ENCODE measurements at regions not wholly inside any gene's neighbourhood (a gene's known extent, or its start where the extent isn't known, plus 50 kb on each side); places are given as distances from the start of the nearest gene placed in this dataset.

- WGBS (ENCODE audit: insufficient coverage, low coverage, low lambda C conversion rate, missing lambda C conversion rate) = 59% methylated on average over 2 of the region's 2 CpGs
- intact Hi-C loops (cut with DNase I) = no loop called here
- DNase-seq = no peak
- H3K9me3 ChIP-seq = no peaks in the 10 kb centered on the region
- no peaks in the 10 kb centered on the region for H3K36me3 ChIP-seq
- no peak for ATAC-seq
- no peak overlapping the region for H3K4me3 ChIP-seq
- TF ChIP-seq POLR2A (IDR thresholded peaks at IDR 0.05) (no peak), CTCF (IDR thresholded peaks at IDR 0.05) (no peak)
- no peaks in the 10 kb centered on the region for H3K27me3 ChIP-seq
- no peaks in the 10 kb centered on the region for H3K4me1 ChIP-seq
- no peak overlapping the region for H3K27ac ChIP-seq
These were observed 828.8 kb upstream of the CRIM1 start for GRCh38 chr2:35526741-35527140.

GRCh38 chr2:35522450-35522849, 833.1 kb upstream of the CRIM1 start:
- TF ChIP-seq POLR2A (IDR thresholded peaks at IDR 0.05) (no peak), CTCF (IDR thresholded peaks at IDR 0.05) (no peak)
- ATAC-seq (peak in 1 of 4 donors; percentile 18), DNase-seq (no peak)
- Histone ChIP-seq H3K27ac (no peak overlapping the region), H3K27me3 (no peaks in the 10 kb centered on the region), H3K4me1 (no peaks in the 10 kb centered on the region), H3K9me3 (no peaks in the 10 kb centered on the region), H3K36me3 (no peaks in the 10 kb centered on the region), H3K4me3 (no peak overlapping the region)
- intact Hi-C loops (cut with DNase I) = no loop called here
- WGBS (ENCODE audit: insufficient coverage, low coverage, low lambda C conversion rate, missing lambda C conversion rate) = 67% methylated on average over 1 of the region's 3 CpGs

GRCh38 chr2:35510636-35511035, 844.9 kb upstream of the CRIM1 start:
- 38% methylated on average over 3 of the region's 3 CpGs for WGBS (ENCODE audit: insufficient coverage, low coverage, low lambda C conversion rate, missing lambda C conversion rate)
- H3K27ac ChIP-seq = no peak overlapping the region
- intact Hi-C loops (cut with DNase I) = no loop called here

GRCh38 chr2:35508601-35509000, 847.0 kb upstream of the CRIM1 start:
- Histone ChIP-seq H3K4me1 (no peaks in the 10 kb centered on the region), H3K27me3 (no peaks in the 10 kb centered on the region), H3K36me3 (no peaks in the 10 kb centered on the region), H3K27ac (no peak overlapping the region), H3K4me3 (no peak overlapping the region), H3K9me3 (no peaks in the 10 kb centered on the region)
- intact Hi-C loops (cut with DNase I) = no loop called here
- 34% methylated on average over 2 of the region's 2 CpGs for WGBS (ENCODE audit: insufficient coverage, low coverage, low lambda C conversion rate, missing lambda C conversion rate)
- ATAC-seq = no peak
- TF ChIP-seq POLR2A (IDR thresholded peaks at IDR 0.05) (no peak), CTCF (IDR thresholded peaks at IDR 0.05) (no peak)
- DNase-seq = no peak

More at GRCh38 chr2:35510636-35511035, 844.9 kb upstream of the CRIM1 start:
- H3K36me3 ChIP-seq = no peaks in the 10 kb centered on the region
- no peaks in the 10 kb centered on the region for H3K9me3 ChIP-seq
- DNase-seq = no peak
- H3K27me3 ChIP-seq = no peaks in the 10 kb centered on the region
- no peak for ATAC-seq
- H3K4me3 ChIP-seq = no peak overlapping the region
- TF ChIP-seq POLR2A (IDR thresholded peaks at IDR 0.05) = no peak
- no peaks in the 10 kb centered on the region for H3K4me1 ChIP-seq

- H3K36me3 ChIP-seq = no peaks in the 10 kb centered on the region
- no peak overlapping the region for H3K27ac ChIP-seq
- H3K4me3 ChIP-seq = no peak overlapping the region
- H3K9me3 ChIP-seq = no peaks in the 10 kb centered on the region
- intact Hi-C loops (cut with DNase I) = no loop called here
- no peak for DNase-seq
- no peaks in the 10 kb centered on the region for H3K4me1 ChIP-seq
- ATAC-seq = no peak
- TF ChIP-seq POLR2A (IDR thresholded peaks at IDR 0.05) (no peak), CTCF (IDR thresholded peaks at IDR 0.05) (no peak)
- H3K27me3 ChIP-seq = no peaks in the 10 kb centered on the region
- 50% methylated on average over 3 of the region's 3 CpGs for WGBS (ENCODE audit: insufficient coverage, low coverage, low lambda C conversion rate, missing lambda C conversion rate)
These were observed 851.2 kb upstream of the CRIM1 start for GRCh38 chr2:35504419-35504818.

All from right lobe of liver (tissue), 6 donors.